CD14-positive monocyte (primary cell): ENCODE measurements at regions not wholly inside any gene's neighbourhood (a gene's known extent, or its start where the extent isn't known, plus 50 kb on each side); places are given as distances from the start of the nearest gene placed in this dataset.

ENCODE experiments used
- DNase-seq, 3 donors: peaks; one replicate each; pipeline ENCODE4 v3.0.0-alpha.2; 2011 to 2022
- H2AFZ ChIP-seq: 2 replicates; pipeline ENCODE4 v1.6.0; 2012; ENCODE audit warnings: mild to moderate bottlenecking, low read depth, low read length, inconsistent platforms; ENCODE audit not compliant: insufficient read depth, poor library complexity, severe bottlenecking
- H3K27ac ChIP-seq, 2 donors: 1 replicate in 1 of 2; 2 replicates in 1 of 2; pipeline ENCODE4 v1.5.1; 2012 to 2013; ENCODE audit warnings: low read length in 2 of 2, control low read depth in 1 of 2, inconsistent platforms in 1 of 2, low read depth in 1 of 2, mild to moderate bottlenecking in 1 of 2
- H3K27me3 ChIP-seq, 2 donors: one replicate each; pipeline versions ENCODE4 v1.6.0 to v1.6.1; 2011 to 2013; ENCODE audit warnings: low read length in 2 of 2; ENCODE audit not compliant: control insufficient read depth in 2 of 2, insufficient read depth in 2 of 2
- H3K36me3 ChIP-seq, 2 donors: replicated peaks in 1 of 2; 1 replicate in 1 of 2; 2 replicates in 1 of 2; pipeline versions ENCODE4 v1.5.1 to v1.6.1; 2012 to 2013; ENCODE audit warnings: low read length in 2 of 2, control low read depth in 1 of 2, inconsistent platforms in 1 of 2, mild to moderate bottlenecking in 1 of 2; ENCODE audit not compliant: insufficient read depth in 2 of 2, control insufficient read depth in 1 of 2
- H3K4me1 ChIP-seq, 2 donors: 1 replicate in 1 of 2; 2 replicates in 1 of 2; pipeline versions ENCODE4 v1.5.1 to v1.6.1; 2012 to 2013; ENCODE audit warnings: low read length in 2 of 2, control low read depth in 1 of 2, inconsistent platforms in 1 of 2, mild to moderate bottlenecking in 1 of 2, moderate library complexity in 1 of 2; ENCODE audit not compliant: insufficient read depth in 2 of 2, control insufficient read depth in 1 of 2
- H3K4me2 ChIP-seq: replicated peaks from 2 replicates; pipeline ENCODE3; 2012; ENCODE audit warnings: low read length, moderate library complexity, mild to moderate bottlenecking; ENCODE audit not compliant: poor library complexity, severe bottlenecking; ENCODE audit errors: extremely low read depth
- H3K4me3 ChIP-seq, 3 experiments: fragments of 200-600 bp in 1 of 3; sonication (generic) in 1 of 3; replicated peaks in 1 of 3; 1 replicate in 2 of 3; 2 replicates in 1 of 3; pipeline ENCODE4 v1.5.1; 2011 to 2013; ENCODE audit warnings: low read length in 3 of 3, mild to moderate bottlenecking in 3 of 3, control low read depth in 2 of 3, low read depth in 2 of 3, inconsistent platforms in 1 of 3, moderate library complexity in 1 of 3
- H3K79me2 ChIP-seq: 2 replicates; pipeline ENCODE4 v1.6.0; 2012; ENCODE audit warnings: mild to moderate bottlenecking, control low read depth, inconsistent platforms, low read length, moderate library complexity; ENCODE audit not compliant: insufficient read depth
- H3K9ac ChIP-seq: 2 replicates; pipeline ENCODE4 v1.6.0; 2017; ENCODE audit warnings: low read length, mild to moderate bottlenecking; ENCODE audit not compliant: insufficient read depth, poor library complexity, severe bottlenecking
- H3K9me3 ChIP-seq, 2 donors: replicated peaks in 1 of 2; 1 replicate in 1 of 2; 2 replicates in 1 of 2; pipeline versions ENCODE4 v1.5.1 to v1.6.1; 2012 to 2013; ENCODE audit warnings: low read length in 2 of 2, control low read depth in 1 of 2; ENCODE audit not compliant: control insufficient read depth in 1 of 2, insufficient read depth in 1 of 2
- H4K20me1 ChIP-seq: 2 replicates; pipeline ENCODE4 v1.6.0; 2012; ENCODE audit warnings: mild to moderate bottlenecking, low read length, control low read depth, moderate library complexity; ENCODE audit not compliant: insufficient read depth
- H3K27ac Mint-ChIP-seq, 7 donors: one replicate each; pipeline ENCODE4 v1.8.0; 2020; ENCODE audit warnings: mild to moderate bottlenecking in 7 of 7, mixed read lengths in 7 of 7, moderate library complexity in 6 of 7, inconsistent platforms in 2 of 7
- H3K27me3 Mint-ChIP-seq, 3 donors: one replicate each; pipeline ENCODE4 v1.8.0; 2021 to 2022; ENCODE audit warnings: low read depth in 3 of 3, mild to moderate bottlenecking in 3 of 3, mixed read lengths in 3 of 3, moderate library complexity in 3 of 3, inconsistent platforms in 1 of 3
- H3K36me3 Mint-ChIP-seq, 2 donors: one replicate each; pipeline ENCODE4 v1.8.0; 2020; ENCODE audit warnings: mixed read lengths in 2 of 2, inconsistent platforms in 1 of 2, mild to moderate bottlenecking in 1 of 2
- H3K4me1 Mint-ChIP-seq: one replicate; pipeline ENCODE4 v1.8.0; 2020; ENCODE audit warnings: mild to moderate bottlenecking, mixed read lengths
- H3K4me3 Mint-ChIP-seq, 2 donors: one replicate each; pipeline ENCODE4 v1.8.0; 2020; ENCODE audit warnings: mild to moderate bottlenecking in 2 of 2, mixed read lengths in 2 of 2, moderate library complexity in 1 of 2
- H3K9me3 Mint-ChIP-seq, 7 donors: one replicate each; pipeline ENCODE4 v1.8.0; 2020 to 2022; ENCODE audit warnings: mixed read lengths in 7 of 7, mild to moderate bottlenecking in 6 of 7, moderate library complexity in 6 of 7, inconsistent platforms in 2 of 7
- CTCF ChIP-seq: fragments of 200-600 bp; IDR thresholded peaks from one replicate; pipeline ENCODE4 v1.8.0; 2022; ENCODE audit warnings: antibody characterized with exemption, mild to moderate bottlenecking
- WGBS: methylation state at CpG from one replicate; pipeline ENCODE4 v1.1.5; 2013; ENCODE audit warnings: missing lambda C conversion rate; ENCODE audit not compliant: insufficient coverage; 5-methylcytosine and 5-hydroxymethylcytosine counted together
- intact Hi-C, 2 donors: fragments of 100-400 bp; cut with micrococcal nuclease; formaldehyde crosslinking; loops; one replicate each; pipeline versions ENCODE4 v1.15.0 to v1.15.1; 2023

GRCh38 chr2:184359379-184359778, 238.9 kb upstream of the ZNF804A start:
- Mint-ChIP-seq H3K36me3 (no peaks in the 10 kb centered on the region), H3K4me1 (no peaks in the 10 kb centered on the region), H3K27me3 (no peaks in the 10 kb centered on the region), H3K27ac (no peak overlapping the region), H3K4me3 (no peak overlapping the region), H3K9me3 (peaks cover 0 to 3% (median 0%) of the 10 kb centered on the region in 7 donors)
- no peak for DNase-seq
- H3K4me1 ChIP-seq = no peaks in the 10 kb centered on the region
- H3K9ac ChIP-seq = no peak overlapping the region
- no peaks in the 10 kb centered on the region for H3K9me3 ChIP-seq
- no CpG with 5 or more reads among the region's 2 CpGs for WGBS
- H3K4me3 ChIP-seq = no peak overlapping the region
- no peak for TF ChIP-seq CTCF
- no peaks in the 10 kb centered on the region for H4K20me1 ChIP-seq
- intact Hi-C loops = no loop called here
- no peak overlapping the region for H2AFZ ChIP-seq
- H3K27me3 ChIP-seq = no peaks in the 10 kb centered on the region
- no peak overlapping the region for H3K4me2 ChIP-seq
- no peaks in the 10 kb centered on the region for H3K79me2 ChIP-seq
- no peak overlapping the region for H3K27ac ChIP-seq
- H3K36me3 ChIP-seq = no peaks in the 10 kb centered on the region

- TF ChIP-seq CTCF = no peak
- H3K36me3 ChIP-seq = no peaks in the 10 kb centered on the region
- H2AFZ ChIP-seq = no peak overlapping the region
- intact Hi-C loops = no loop called here
- Mint-ChIP-seq H3K36me3 (no peaks in the 10 kb centered on the region), H3K4me1 (no peaks in the 10 kb centered on the region), H3K27me3 (no peaks in the 10 kb centered on the region), H3K4me3 (no peak overlapping the region), H3K27ac (no peak overlapping the region), H3K9me3 (peaks cover 0 to 5% (median 0%) of the 10 kb centered on the region in 7 donors)
- H3K4me3 ChIP-seq = no peak overlapping the region
- WGBS = 77% methylated on average over 3 of the region's 5 CpGs
- no peak overlapping the region for H3K4me2 ChIP-seq
- H4K20me1 ChIP-seq = no peaks in the 10 kb centered on the region
- no peaks in the 10 kb centered on the region for H3K79me2 ChIP-seq
- DNase-seq = no peak
- no peaks in the 10 kb centered on the region for H3K4me1 ChIP-seq
- H3K27me3 ChIP-seq = no peaks in the 10 kb centered on the region
- no peak overlapping the region for H3K9ac ChIP-seq
- no peak overlapping the region for H3K27ac ChIP-seq
- H3K9me3 ChIP-seq = no peaks in the 10 kb centered on the region
Measured at GRCh38 chr2:184363213-184363612, 235.1 kb upstream of the ZNF804A start.
